SW480 (cell line): ENCODE measurements at regions not wholly inside any gene's neighbourhood (a gene's known extent, or its start where the extent isn't known, plus 50 kb on each side); places are given as distances from the start of the nearest gene placed in this dataset.
"Not testable (repeated sequence)": the region's sequence is repeated elsewhere in the genome, so short reads cannot be mapped to it uniquely, and the experiment has no call there.

Experiments used
- DNase-seq: peaks from one replicate; pipeline ENCODE4 v3.0.0-alpha.2; 2016; ENCODE audit warnings: low spot score

- no peak for DNase-seq
These were observed 213.9 kb downstream of the PRDM9 start for GRCh38 chr5:23721336-23721735.

- DNase-seq, result no peak
These were observed 219.9 kb downstream of the PRDM9 start for GRCh38 chr5:23727271-23727670.

- DNase-seq, result no peak
These were observed 222.6 kb downstream of the PRDM9 start for GRCh38 chr5:23730023-23730422.

- no peak for DNase-seq
These were observed 232.6 kb downstream of the PRDM9 start for GRCh38 chr5:23740029-23740428.

- no peak for DNase-seq
These were observed 235.3 kb downstream of the PRDM9 start for GRCh38 chr5:23742701-23743100.

- DNase-seq, result no peak
These were observed 248.5 kb downstream of the PRDM9 start for GRCh38 chr5:23755906-23756305.

- no peak for DNase-seq
These were observed 249.4 kb downstream of the PRDM9 start for GRCh38 chr5:23756779-23757178.

GRCh38 chr5:23763170-23763569 is 255.8 kb downstream of the PRDM9 start:
- no peak for DNase-seq

- no peak for DNase-seq
These were observed 269.3 kb downstream of the PRDM9 start for GRCh38 chr5:23776684-23777083.

- not testable (repeated sequence) for DNase-seq
These were observed 292.9 kb downstream of the PRDM9 start for GRCh38 chr5:23800307-23800706.

- peak; percentile 64 for DNase-seq
These were observed 313.5 kb downstream of the PRDM9 start for GRCh38 chr5:23820765-23821471.

- no peak for DNase-seq
These were observed 316.1 kb downstream of the PRDM9 start for GRCh38 chr5:23823521-23823920.

GRCh38 chr5:23825196-23825595 is 317.8 kb downstream of the PRDM9 start:
- DNase-seq, result no peak

- no peak for DNase-seq
These were observed 332.7 kb downstream of the PRDM9 start for GRCh38 chr5:23840083-23840482.

- no peak for DNase-seq
These were observed 357.4 kb downstream of the PRDM9 start for GRCh38 chr5:23864786-23865185.

GRCh38 chr5:23877847-23878246 is 370.4 kb downstream of the PRDM9 start:
- no peak for DNase-seq

GRCh38 chr5:23884405-23885031 is 377.1 kb downstream of the PRDM9 start:
- DNase-seq, result no peak

GRCh38 chr5:23893561-23893960 is 386.2 kb downstream of the PRDM9 start:
- no peak for DNase-seq

- no peak for DNase-seq
These were observed 388.2 kb downstream of the PRDM9 start for GRCh38 chr5:23895614-23896013.

GRCh38 chr5:23930985-23931384 is 423.6 kb downstream of the PRDM9 start:
- DNase-seq, result no peak

- DNase-seq, result not testable (repeated sequence)
These were observed 444.0 kb downstream of the PRDM9 start for GRCh38 chr5:23951261-23951928.

GRCh38 chr5:23963449-23963848 is 456.0 kb downstream of the PRDM9 start:
- DNase-seq, result no peak

- no peak for DNase-seq
These were observed 470.0 kb downstream of the PRDM9 start for GRCh38 chr5:23977365-23977764.
